ENCODE measurements at regions not wholly inside any gene's neighbourhood (a gene's known extent, or its start where the extent isn't known, plus 50 kb on each side); places are given as distances from the start of the nearest gene placed in this dataset.

DNA sequence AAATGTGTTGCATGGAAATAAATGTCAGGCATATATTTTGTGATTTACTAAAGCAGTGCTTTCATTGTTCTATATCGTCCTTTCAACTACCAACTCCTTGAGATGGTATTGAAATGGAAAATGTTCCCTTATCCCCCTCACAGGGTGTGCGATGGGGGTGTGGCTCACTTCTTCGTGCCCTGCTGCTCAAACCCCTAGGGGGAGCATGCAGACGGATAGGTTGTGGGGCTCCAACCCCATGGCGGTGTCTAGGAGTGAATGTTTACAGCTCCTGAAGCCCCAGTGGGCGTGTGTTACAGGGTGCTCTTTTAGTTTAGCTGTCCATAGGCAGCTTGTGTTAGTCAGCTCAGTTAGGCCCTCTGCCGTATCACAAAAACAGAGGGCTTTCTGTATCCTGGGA lies 287.7 kb upstream of the EMCN start:
- Histone ChIP-seq H3K4me1 (ENCODE audit: control insufficient read depth in 5 of 5, insufficient read depth in 5 of 5, low read length in 5 of 5) (no peaks in the 10 kb centered on the region), H3K9ac (ENCODE audit: insufficient read depth in 1 of 2, low read length in 2 of 2) (no peak overlapping the region), H3K27ac (ENCODE audit: low read depth in 1 of 2, low read length in 1 of 2) (no peak overlapping the region), H3K36me3 (ENCODE audit: control insufficient read depth in 4 of 4, insufficient read depth in 4 of 4, low read length in 4 of 4) (no peaks in the 10 kb centered on the region), H3K4me3 (no peak overlapping the region), H3K27me3 (ENCODE audit: control insufficient read depth in 3 of 3, insufficient read depth in 3 of 3, low read length in 2 of 3) (no peaks in the 10 kb centered on the region), H3K9me3 (ENCODE audit: control insufficient read depth in 4 of 4, insufficient read depth in 3 of 4, low read length in 3 of 4) (peaks cover 0 to 3% (median 0%) of the 10 kb centered on the region in 4 donors)
- no peak for DNase-seq
- WGBS, 2 donors: 90 to 94% methylated on average over 7 of the region's 7 CpGs
- ATAC-seq (ENCODE audit: insufficient read depth, low FRiP score): no peak
- TF ChIP-seq, protein P1, sequence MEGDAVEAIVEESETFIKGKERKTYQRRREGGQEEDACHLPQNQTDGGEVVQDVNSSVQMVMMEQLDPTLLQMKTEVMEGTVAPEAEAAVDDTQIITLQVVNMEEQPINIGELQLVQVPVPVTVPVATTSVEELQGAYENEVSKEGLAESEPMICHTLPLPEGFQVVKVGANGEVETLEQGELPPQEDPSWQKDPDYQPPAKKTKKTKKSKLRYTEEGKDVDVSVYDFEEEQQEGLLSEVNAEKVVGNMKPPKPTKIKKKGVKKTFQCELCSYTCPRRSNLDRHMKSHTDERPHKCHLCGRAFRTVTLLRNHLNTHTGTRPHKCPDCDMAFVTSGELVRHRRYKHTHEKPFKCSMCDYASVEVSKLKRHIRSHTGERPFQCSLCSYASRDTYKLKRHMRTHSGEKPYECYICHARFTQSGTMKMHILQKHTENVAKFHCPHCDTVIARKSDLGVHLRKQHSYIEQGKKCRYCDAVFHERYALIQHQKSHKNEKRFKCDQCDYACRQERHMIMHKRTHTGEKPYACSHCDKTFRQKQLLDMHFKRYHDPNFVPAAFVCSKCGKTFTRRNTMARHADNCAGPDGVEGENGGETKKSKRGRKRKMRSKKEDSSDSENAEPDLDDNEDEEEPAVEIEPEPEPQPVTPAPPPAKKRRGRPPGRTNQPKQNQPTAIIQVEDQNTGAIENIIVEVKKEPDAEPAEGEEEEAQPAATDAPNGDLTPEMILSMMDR (IDR thresholded peaks at IDR 0.05; ENCODE audit: control extremely low read depth, extremely low read depth): no peak

DNA sequence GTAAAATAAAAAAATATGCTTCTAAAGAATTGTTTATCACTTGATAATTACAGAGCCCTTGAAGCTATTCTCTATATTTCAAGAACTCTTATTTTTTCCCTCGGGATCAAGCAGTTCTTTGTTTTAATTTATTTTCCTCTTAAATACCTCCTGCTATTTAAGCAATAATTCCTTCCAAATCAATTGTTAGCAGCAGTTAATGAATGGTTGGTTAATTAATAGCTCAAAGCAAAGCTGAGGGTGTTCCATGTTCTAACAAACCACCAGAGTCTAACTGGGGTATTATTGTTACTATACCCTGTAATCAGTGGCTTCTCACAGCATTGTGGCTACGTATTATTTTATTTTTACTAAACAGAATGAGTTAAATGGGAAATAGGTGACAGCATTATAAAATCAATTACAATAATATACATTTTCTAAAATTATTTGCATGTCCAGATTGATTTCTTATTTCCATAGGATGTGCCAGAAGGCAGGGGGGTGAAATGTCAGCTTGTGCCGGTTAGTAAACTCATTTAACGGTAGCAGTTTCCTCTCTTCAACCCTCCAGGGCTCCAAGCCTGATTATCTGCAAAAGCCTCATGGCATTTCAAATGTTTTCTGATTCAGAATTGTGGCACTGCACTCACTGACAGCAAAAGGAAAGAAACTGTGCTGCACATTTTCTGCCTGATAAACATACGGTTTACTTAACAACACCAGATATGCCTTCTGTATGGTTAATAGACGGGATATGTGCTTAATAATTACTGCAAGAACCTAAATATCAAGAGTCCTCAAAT lies 286.9 kb upstream of the EMCN start:
- H3K36me3 ChIP-seq (ENCODE audit: control insufficient read depth in 4 of 4, insufficient read depth in 4 of 4, low read length in 4 of 4): no peaks in the 10 kb centered on the region

GRCh38 chr4:100803751-100804150 lies 285.9 kb upstream of the EMCN start:
- H3K9ac ChIP-seq (ENCODE audit: insufficient read depth in 1 of 2, low read length in 2 of 2): no peak overlapping the region
- H3K4me1 ChIP-seq (ENCODE audit: control insufficient read depth in 5 of 5, insufficient read depth in 5 of 5, low read length in 5 of 5): no peaks in the 10 kb centered on the region
- no peaks in the 10 kb centered on the region for H3K27me3 ChIP-seq (ENCODE audit: control insufficient read depth in 3 of 3, insufficient read depth in 3 of 3, low read length in 2 of 3)
- H3K27ac ChIP-seq (ENCODE audit: low read depth in 1 of 2, low read length in 1 of 2): no peak overlapping the region
- ATAC-seq (ENCODE audit: insufficient read depth, low FRiP score): no peak
- no peak for DNase-seq
- peaks cover 0 to 3% (median 0%) of the 10 kb centered on the region in 4 donors for H3K9me3 ChIP-seq (ENCODE audit: control insufficient read depth in 4 of 4, insufficient read depth in 3 of 4, low read length in 3 of 4)
- 96% methylated on average over 2 of the region's 2 CpGs for WGBS, 2 donors
- no peak overlapping the region for H3K4me3 ChIP-seq
- no peaks in the 10 kb centered on the region for H3K36me3 ChIP-seq (ENCODE audit: control insufficient read depth in 4 of 4, insufficient read depth in 4 of 4, low read length in 4 of 4)
- TF ChIP-seq, protein P1 (IDR thresholded peaks at IDR 0.05; ENCODE audit: control extremely low read depth, extremely low read depth): no peak

More for the DNA sequence above, 286.9 kb upstream of the EMCN start:
- no peak for ATAC-seq (ENCODE audit: insufficient read depth, low FRiP score)
- H3K9me3 ChIP-seq (ENCODE audit: control insufficient read depth in 4 of 4, insufficient read depth in 3 of 4, low read length in 3 of 4): peaks cover 0 to 3% (median 0%) of the 10 kb centered on the region in 4 donors
- WGBS, 2 donors: 90 to 91% methylated on average over 6 of the region's 6 CpGs
- TF ChIP-seq, protein P1 (IDR thresholded peaks at IDR 0.05; ENCODE audit: control extremely low read depth, extremely low read depth): no peak
- no peak overlapping the region for H3K27ac ChIP-seq (ENCODE audit: low read depth in 1 of 2, low read length in 1 of 2)
- no peak for DNase-seq
- H3K4me3 ChIP-seq: no peak overlapping the region
- H3K27me3 ChIP-seq (ENCODE audit: control insufficient read depth in 3 of 3, insufficient read depth in 3 of 3, low read length in 2 of 3): no peaks in the 10 kb centered on the region
- H3K9ac ChIP-seq (ENCODE audit: insufficient read depth in 1 of 2, low read length in 2 of 2): no peak overlapping the region
- no peaks in the 10 kb centered on the region for H3K4me1 ChIP-seq (ENCODE audit: control insufficient read depth in 5 of 5, insufficient read depth in 5 of 5, low read length in 5 of 5)

Measured in lung (tissue), 11 donors.